ENCODE measurements at regions not wholly inside any gene's neighbourhood (a gene's known extent, or its start where the extent isn't known, plus 50 kb on each side); places are given as distances from the start of the nearest gene placed in this dataset.

DNA sequence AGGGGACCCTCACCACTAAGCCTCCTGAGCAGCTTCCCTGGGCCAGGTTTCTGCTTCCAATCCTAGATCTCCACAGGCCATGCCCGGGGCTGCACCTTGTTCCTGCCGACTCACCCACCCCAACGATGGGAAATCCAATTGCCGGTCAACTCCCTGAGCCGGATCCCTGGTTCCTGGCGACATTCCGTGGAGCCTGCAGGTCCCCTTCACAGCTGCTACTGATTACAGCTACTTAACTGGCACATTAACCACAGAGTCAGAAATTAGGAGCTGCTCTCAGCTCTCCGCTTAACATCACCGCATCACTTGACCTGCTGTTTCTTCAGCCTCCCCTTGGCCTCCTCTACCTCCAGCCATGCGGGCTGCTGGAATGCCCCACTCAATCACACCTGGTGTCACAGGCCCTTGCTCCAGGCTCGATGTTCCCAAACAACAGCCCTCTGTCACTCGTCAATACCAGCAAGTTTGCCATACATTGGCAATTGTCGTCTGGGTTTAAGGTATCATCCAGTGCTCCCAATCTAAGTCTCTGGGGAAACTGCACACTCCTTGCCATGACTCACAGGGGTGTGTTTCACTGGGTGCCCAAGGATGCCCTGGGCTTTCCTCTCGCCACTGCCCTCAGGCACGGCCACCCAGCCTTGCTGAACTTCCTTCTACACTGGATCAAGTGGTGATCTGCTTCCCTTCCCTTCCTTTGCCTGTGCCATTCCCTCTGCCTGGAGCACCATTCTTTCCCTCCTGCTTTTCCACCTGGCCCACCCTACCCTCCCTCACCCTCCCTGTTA is 181.0 kb downstream of the MN1 start:
- FAIRE-seq (no peak), DNase-seq (ENCODE audit: low read depth in 1 of 2, low spot score in 2 of 2) (no peak)
- ChIA-PET POLR2A (ENCODE audit: partially characterized antibody) (no interaction called here), CTCF (ENCODE audit: partially characterized antibody) (interaction anchor here (1.5 kb wide), 1 partner anchor 24 kb away, joined by 4 read pairs; no protein-coding TSS in a partner anchor)
- Histone ChIP-seq H3K27me3 (replicated peaks in 1 of 4; ENCODE audit: control insufficient read depth in 3 of 4, extremely low read depth in 1 of 4, insufficient read depth in 3 of 4, low read length in 3 of 4) (no peaks in the 10 kb centered on the region), H3K79me1 (ENCODE audit: low read depth, low read length) (no peaks in the 10 kb centered on the region), H2BK12ac (ENCODE audit: low read depth, low read length) (peak overlapping the region; percentile 52; the same call in 1 of the 2 replicates), H2BK120ac (replicated peaks; ENCODE audit: low read depth, low read length) (no peak overlapping the region), H4K5ac (ENCODE audit: insufficient read length, low read depth, low read length) (no peak overlapping the region), H3K14ac (ENCODE audit: insufficient read length) (no peak overlapping the region), H3K23me2 (ENCODE audit: low read depth, low read length) (no peaks in the 10 kb centered on the region), H4K20me1 (replicated peaks in 1 of 2; ENCODE audit: control insufficient read depth in 1 of 2, insufficient read depth in 2 of 2, low read length in 2 of 2) (no peaks in the 10 kb centered on the region), H2AK5ac (ENCODE audit: low read depth, low read length) (0 out of 2 replicates have a peak overlapping the region, but pooled peaks have one; percentile 0), H3K4me3 (ENCODE audit: extremely low read depth in 1 of 4, insufficient read depth in 2 of 4, low read depth in 3 of 4, low read length in 4 of 4) (no peak overlapping the region), H3K23ac (ENCODE audit: insufficient read length) (no peak overlapping the region), H3K9ac (replicated peaks in 1 of 4; ENCODE audit: extremely low read depth in 1 of 4, low read depth in 3 of 4, low read length in 3 of 4) (no peak overlapping the region), H2BK15ac (ENCODE audit: low read length) (peak overlapping the region; percentile 74; the same call in 1 of the 2 replicates), H2BK5ac (ENCODE audit: low read depth, low read length) (0 out of 2 replicates have a peak overlapping the region, but pooled peaks have one; percentile 28), H3K79me2 (ENCODE audit: control insufficient read depth in 1 of 2, insufficient read depth in 2 of 2, low read length in 2 of 2) (no peaks in the 10 kb centered on the region), H3K4me1 (replicated peaks in 1 of 4; ENCODE audit: control insufficient read depth in 3 of 4, insufficient read depth in 4 of 4, low read length in 3 of 4) (no peaks in the 10 kb centered on the region; a peak in 1 of 7 replicates), H2AFZ (ENCODE audit: low read length) (no peak overlapping the region), H3K56ac (replicated peaks; ENCODE audit: insufficient read length, low read depth, low read length) (no peak overlapping the region), H3K27ac (ENCODE audit: low read depth, low read length) (no peak overlapping the region), H3K4ac (replicated peaks; ENCODE audit: insufficient read length, low read depth, low read length) (no peak overlapping the region), H3K18ac (ENCODE audit: extremely low read depth, low read length) (no peak overlapping the region), H2BK20ac (ENCODE audit: low read length) (no peak overlapping the region), H3K36me3 (ENCODE audit: control insufficient read depth in 2 of 4, insufficient read depth in 4 of 4, low read length in 3 of 4) (no peaks in the 10 kb centered on the region), H4K8ac (ENCODE audit: extremely low read depth, insufficient read depth, low read length) (no peak overlapping the region; the same call in 1 of the 2 replicates), H3K9me3 (ENCODE audit: insufficient read depth in 2 of 2, low read depth in 1 of 2, low read length in 1 of 2) (no peaks in the 10 kb centered on the region), H3K4me2 (ENCODE audit: insufficient read depth in 1 of 2, low read depth in 2 of 2, low read length in 2 of 2) (no peak overlapping the region), H4K91ac (replicated peaks; ENCODE audit: insufficient read length, low read length) (no peak overlapping the region)
- TF ChIP-seq, protein P1, sequence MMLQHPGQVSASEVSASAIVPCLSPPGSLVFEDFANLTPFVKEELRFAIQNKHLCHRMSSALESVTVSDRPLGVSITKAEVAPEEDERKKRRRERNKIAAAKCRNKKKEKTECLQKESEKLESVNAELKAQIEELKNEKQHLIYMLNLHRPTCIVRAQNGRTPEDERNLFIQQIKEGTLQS (IDR thresholded peaks at IDR 0.05; ENCODE audit: insufficient read depth, low read depth, low read length), result no peak
- TF ChIP-seq CREB1 (IDR thresholded peaks at IDR 0.05) (no peak), ASH2L (IDR thresholded peaks at IDR 0.05; ENCODE audit: low read length) (no peak), SIN3A (conservative IDR thresholded peaks at IDR 0.05 in 1 of 2, IDR thresholded peaks at IDR 0.05 in 1 of 2; ENCODE audit: low read depth in 1 of 2, low read length in 2 of 2) (no peak)
- TF ChIP-seq, protein P2, sequence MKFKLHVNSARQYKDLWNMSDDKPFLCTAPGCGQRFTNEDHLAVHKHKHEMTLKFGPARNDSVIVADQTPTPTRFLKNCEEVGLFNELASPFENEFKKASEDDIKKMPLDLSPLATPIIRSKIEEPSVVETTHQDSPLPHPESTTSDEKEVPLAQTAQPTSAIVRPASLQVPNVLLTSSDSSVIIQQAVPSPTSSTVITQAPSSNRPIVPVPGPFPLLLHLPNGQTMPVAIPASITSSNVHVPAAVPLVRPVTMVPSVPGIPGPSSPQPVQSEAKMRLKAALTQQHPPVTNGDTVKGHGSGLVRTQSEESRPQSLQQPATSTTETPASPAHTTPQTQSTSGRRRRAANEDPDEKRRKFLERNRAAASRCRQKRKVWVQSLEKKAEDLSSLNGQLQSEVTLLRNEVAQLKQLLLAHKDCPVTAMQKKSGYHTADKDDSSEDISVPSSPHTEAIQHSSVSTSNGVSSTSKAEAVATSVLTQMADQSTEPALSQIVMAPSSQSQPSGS (IDR thresholded peaks at IDR 0.05; ENCODE audit: low read length), result no peak
- 95% methylated on average over 15 of the region's 15 CpGs; no CpG with 5 or more reads in 1 of the 2 experiments for WGBS, 2 experiments (ENCODE audit: extremely low coverage in 1 of 2, insufficient coverage in 1 of 2, insufficient read length in 1 of 2, insufficient replicate concordance in 2 of 2, low coverage in 1 of 2, low lambda C conversion rate in 2 of 2, missing lambda C conversion rate in 1 of 2)

All from H1 (cell line).